ENCODE measurements at regions not wholly inside any gene's neighbourhood (a gene's known extent, or its start where the extent isn't known, plus 50 kb on each side); places are given as distances from the start of the nearest gene placed in this dataset.

GRCh38 chr14:34113005-34113511 lies 162.2 kb upstream of the EGLN3 start:
- peaks cover 2% of the 10 kb centered on the region for H3K9me3 Mint-ChIP-seq (ENCODE audit: unreplicated experiment)
- no peak for DNase-seq
- H3K27ac Mint-ChIP-seq (ENCODE audit: unreplicated experiment) = no peak overlapping the region
- H3K36me3 Mint-ChIP-seq (ENCODE audit: unreplicated experiment) = peaks cover 6% of the 10 kb centered on the region
- H3K27me3 Mint-ChIP-seq (ENCODE audit: unreplicated experiment) = peaks cover 4% of the 10 kb centered on the region
- H3K4me1 Mint-ChIP-seq (ENCODE audit: low read depth, unreplicated experiment) = peaks cover 4% of the 10 kb centered on the region
- H3K4me3 Mint-ChIP-seq (ENCODE audit: unreplicated experiment) = no peak overlapping the region
- no peak for TF ChIP-seq CTCF (IDR thresholded peaks at IDR 0.05; ENCODE audit: partially characterized antibody, unreplicated experiment)

GRCh38 chr14:34111953-34112352 lies 161.1 kb upstream of the EGLN3 start:
- Mint-ChIP-seq H3K9me3 (ENCODE audit: unreplicated experiment) (peaks cover 2% of the 10 kb centered on the region), H3K36me3 (ENCODE audit: unreplicated experiment) (peaks cover 6% of the 10 kb centered on the region), H3K4me1 (ENCODE audit: low read depth, unreplicated experiment) (peaks cover 4% of the 10 kb centered on the region), H3K4me3 (ENCODE audit: unreplicated experiment) (no peak overlapping the region), H3K27me3 (ENCODE audit: unreplicated experiment) (peaks cover 4% of the 10 kb centered on the region), H3K27ac (ENCODE audit: unreplicated experiment) (no peak overlapping the region)
- peak; percentile 35 for TF ChIP-seq CTCF (IDR thresholded peaks at IDR 0.05; ENCODE audit: partially characterized antibody, unreplicated experiment)
- DNase-seq = no peak

- DNase-seq = no peak
- H3K27me3 Mint-ChIP-seq (ENCODE audit: unreplicated experiment) = peaks cover 4% of the 10 kb centered on the region
- H3K4me1 Mint-ChIP-seq (ENCODE audit: low read depth, unreplicated experiment) = peaks cover 4% of the 10 kb centered on the region
- no peak overlapping the region for H3K4me3 Mint-ChIP-seq (ENCODE audit: unreplicated experiment)
- peaks cover 6% of the 10 kb centered on the region for H3K36me3 Mint-ChIP-seq (ENCODE audit: unreplicated experiment)
- peaks cover 2% of the 10 kb centered on the region for H3K9me3 Mint-ChIP-seq (ENCODE audit: unreplicated experiment)
- no peak overlapping the region for H3K27ac Mint-ChIP-seq (ENCODE audit: unreplicated experiment)
- TF ChIP-seq CTCF (IDR thresholded peaks at IDR 0.05; ENCODE audit: partially characterized antibody, unreplicated experiment) = no peak
These were observed 160.6 kb upstream of the EGLN3 start for GRCh38 chr14:34111505-34111904.

- Mint-ChIP-seq H3K9me3 (ENCODE audit: unreplicated experiment) (no peaks in the 10 kb centered on the region), H3K4me1 (ENCODE audit: low read depth, unreplicated experiment) (peaks cover 4% of the 10 kb centered on the region), H3K36me3 (ENCODE audit: unreplicated experiment) (no peaks in the 10 kb centered on the region), H3K27me3 (ENCODE audit: unreplicated experiment) (peaks cover 4% of the 10 kb centered on the region), H3K27ac (ENCODE audit: unreplicated experiment) (no peak overlapping the region), H3K4me3 (ENCODE audit: unreplicated experiment) (no peak overlapping the region)
- no peak for DNase-seq
- TF ChIP-seq CTCF (IDR thresholded peaks at IDR 0.05; ENCODE audit: partially characterized antibody, unreplicated experiment) = no peak
These were observed 159.7 kb upstream of the EGLN3 start for GRCh38 chr14:34110531-34110930.

- peaks cover 4% of the 10 kb centered on the region for H3K4me1 Mint-ChIP-seq (ENCODE audit: low read depth, unreplicated experiment)
- no peak overlapping the region for H3K27ac Mint-ChIP-seq (ENCODE audit: unreplicated experiment)
- H3K4me3 Mint-ChIP-seq (ENCODE audit: unreplicated experiment) = no peak overlapping the region
- no peaks in the 10 kb centered on the region for H3K9me3 Mint-ChIP-seq (ENCODE audit: unreplicated experiment)
- DNase-seq = no peak
- H3K36me3 Mint-ChIP-seq (ENCODE audit: unreplicated experiment) = no peaks in the 10 kb centered on the region
- no peak for TF ChIP-seq CTCF (IDR thresholded peaks at IDR 0.05; ENCODE audit: partially characterized antibody, unreplicated experiment)
- peaks cover 4% of the 10 kb centered on the region for H3K27me3 Mint-ChIP-seq (ENCODE audit: unreplicated experiment)
These were observed 156.6 kb upstream of the EGLN3 start for GRCh38 chr14:34107441-34107840.
